DMS53 treated with DMSO at 0.1 percent for 48 hours (cell line): ENCODE measurements at regions not wholly inside any gene's neighbourhood (a gene's known extent, or its start where the extent isn't known, plus 50 kb on each side); places are given as distances from the start of the nearest gene placed in this dataset.
"Not testable (repeated sequence)": the region's sequence is repeated elsewhere in the genome, so short reads cannot be mapped to it uniquely, and the experiment has no call there.

ENCODE experiments used
- DNase-seq: peaks from one replicate; lab custom pipeline; 2025; ENCODE audit not compliant: unreplicated experiment; lab: John Stamatoyannopoulos, UW

GRCh38 chr6:68160348-68160747 is 474.7 kb upstream of the ADGRB3 start:
- DNase-seq, result no peak

- no peak for DNase-seq
Observed at GRCh38 chr6:68159433-68159832, 475.6 kb upstream of the ADGRB3 start.

- DNase-seq, result no peak
Observed at GRCh38 chr6:68158256-68158655, 476.8 kb upstream of the ADGRB3 start.

GRCh38 chr6:68144667-68145066 is 490.4 kb upstream of the ADGRB3 start:
- DNase-seq, result no peak

GRCh38 chr6:68141190-68141589 is 493.9 kb upstream of the ADGRB3 start:
- no peak for DNase-seq

GRCh38 chr6:68139130-68139529 is 496.0 kb upstream of the ADGRB3 start:
- DNase-seq, result no peak

GRCh38 chr6:68134796-68135195 is 500.3 kb upstream of the ADGRB3 start:
- no peak for DNase-seq

GRCh38 chr6:68128211-68128610 is 506.9 kb upstream of the ADGRB3 start:
- DNase-seq, result no peak

- no peak for DNase-seq
Observed at GRCh38 chr6:68127074-68127473, 508.0 kb upstream of the ADGRB3 start.

- DNase-seq, result no peak
Observed at GRCh38 chr6:68126089-68126749, 508.9 kb upstream of the ADGRB3 start.

GRCh38 chr6:68122975-68123374 is 512.1 kb upstream of the ADGRB3 start:
- DNase-seq, result not testable (repeated sequence)

GRCh38 chr6:68122032-68122431 is 513.0 kb upstream of the ADGRB3 start:
- DNase-seq, result no peak

GRCh38 chr6:68120954-68121353 is 514.1 kb upstream of the ADGRB3 start:
- not testable (repeated sequence) for DNase-seq

- no peak for DNase-seq
Observed at GRCh38 chr6:68114463-68115047, 520.5 kb upstream of the ADGRB3 start.

GRCh38 chr6:68108233-68108835 is 526.7 kb upstream of the ADGRB3 start:
- DNase-seq, result no peak

GRCh38 chr6:68094070-68094469 is 541.0 kb upstream of the ADGRB3 start:
- no peak for DNase-seq

- DNase-seq, result peak; percentile 51
Observed at GRCh38 chr6:68087399-68088133, 547.5 kb upstream of the ADGRB3 start.

- peak; percentile 29 for DNase-seq
Observed at GRCh38 chr6:68086199-68086598, 548.9 kb upstream of the ADGRB3 start.

GRCh38 chr6:68085599-68085998 is 549.5 kb upstream of the ADGRB3 start:
- DNase-seq, result not testable (repeated sequence)

GRCh38 chr6:68082086-68082485 is 553.0 kb upstream of the ADGRB3 start:
- DNase-seq, result no peak

GRCh38 chr6:68080074-68080473 is 555.0 kb upstream of the ADGRB3 start:
- DNase-seq, result no peak

GRCh38 chr6:68077661-68078060 is 557.4 kb upstream of the ADGRB3 start:
- DNase-seq, result no peak
